NCI-H1436 (cell line): ENCODE measurements at regions not wholly inside any gene's neighbourhood (a gene's known extent, or its start where the extent isn't known, plus 50 kb on each side); places are given as distances from the start of the nearest gene placed in this dataset.
"Not testable (repeated sequence)": the region's sequence is repeated elsewhere in the genome, so short reads cannot be mapped to it uniquely, and the experiment has no call there.

ENCODE experiments used
- DNase-seq: peaks from one replicate; lab custom pipeline; 2025; lab: John Stamatoyannopoulos, UW

- no peak for DNase-seq
These were observed 351.5 kb upstream of the KLF4 start for GRCh38 chr9:107841076-107841475.

DNA sequence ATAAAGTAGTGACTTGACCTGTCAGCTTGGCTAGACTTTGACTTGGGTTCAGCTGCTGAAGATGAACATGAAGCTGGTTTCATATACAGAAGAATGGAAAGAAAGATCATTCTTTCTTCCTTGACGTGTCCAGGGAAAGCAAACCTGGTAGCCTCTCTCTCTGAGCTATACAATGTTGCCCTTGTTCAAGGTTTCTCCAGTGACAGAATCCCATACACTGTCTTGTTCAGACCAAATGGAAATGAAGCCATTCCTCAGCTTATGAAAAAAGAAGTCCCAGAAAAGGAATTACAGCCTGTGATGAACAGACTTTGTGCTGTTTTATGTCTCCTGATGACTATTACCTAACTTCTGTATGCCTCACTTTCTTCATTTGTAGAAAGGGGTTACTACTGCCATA is 349.8 kb upstream of the KLF4 start:
- DNase-seq, result no peak

GRCh38 chr9:107838766-107839165 is 349.2 kb upstream of the KLF4 start:
- DNase-seq, result no peak

DNA sequence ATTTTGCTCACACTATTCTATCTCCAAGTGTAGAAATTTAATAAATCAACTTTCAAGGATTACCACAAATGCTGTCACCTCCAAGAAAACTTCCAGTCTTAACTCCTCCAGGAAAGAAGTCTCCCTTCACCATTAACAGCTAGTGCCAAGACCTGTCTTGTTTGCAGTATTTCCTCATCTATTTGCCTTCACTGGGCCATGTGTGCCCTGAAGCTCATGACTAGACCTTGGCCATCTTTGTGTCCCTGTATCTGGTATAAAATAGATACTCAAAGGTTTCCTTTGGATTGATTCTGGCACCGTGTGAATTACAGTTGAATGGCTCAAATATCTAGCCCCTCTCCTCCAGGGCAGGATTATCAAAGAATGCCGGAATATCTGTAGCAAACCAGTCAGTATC is 346.7 kb upstream of the KLF4 start:
- no peak for DNase-seq

DNA sequence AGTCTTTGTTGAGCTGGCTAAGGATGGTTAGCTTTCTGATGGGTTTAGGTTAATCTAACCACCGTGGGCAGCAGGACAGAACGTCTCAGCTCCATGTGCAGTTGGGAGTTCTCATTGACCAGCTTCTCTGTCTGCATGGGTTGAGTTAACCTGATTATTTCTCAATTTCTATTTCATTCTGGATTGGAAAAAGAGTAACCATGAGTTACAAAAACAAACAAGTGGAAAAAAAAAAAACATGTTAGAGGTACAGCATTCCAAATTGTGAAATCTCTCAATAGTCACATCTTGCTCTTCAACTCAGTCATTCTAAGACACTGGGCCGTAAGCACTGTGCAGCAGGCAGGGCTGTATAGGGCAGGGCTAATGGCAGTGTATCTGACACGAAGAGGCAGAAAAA is 343.7 kb upstream of the KLF4 start:
- DNase-seq, result no peak

- no peak for DNase-seq
These were observed 343.3 kb upstream of the KLF4 start for GRCh38 chr9:107832871-107833270.

GRCh38 chr9:107830479-107830878 is 340.9 kb upstream of the KLF4 start:
- DNase-seq, result no peak

DNA sequence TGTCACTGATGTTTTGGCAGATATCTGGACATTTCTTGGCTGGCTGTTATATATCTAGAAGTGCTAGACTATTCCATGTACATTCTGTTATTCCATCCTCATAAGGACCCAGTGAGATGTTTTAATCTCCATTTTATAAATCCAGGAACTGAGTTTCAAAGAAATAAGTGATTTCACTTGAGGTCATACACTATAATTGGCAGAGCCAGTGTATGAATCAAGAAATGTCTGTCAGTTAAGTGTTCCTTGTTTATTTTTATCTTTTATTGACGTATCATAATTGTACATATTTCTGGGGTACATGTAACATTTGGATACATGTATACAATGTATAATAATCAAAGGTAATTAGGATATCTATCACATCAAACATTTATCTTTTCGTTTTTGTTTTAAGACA is 338.3 kb upstream of the KLF4 start:
- DNase-seq, result no peak

DNA sequence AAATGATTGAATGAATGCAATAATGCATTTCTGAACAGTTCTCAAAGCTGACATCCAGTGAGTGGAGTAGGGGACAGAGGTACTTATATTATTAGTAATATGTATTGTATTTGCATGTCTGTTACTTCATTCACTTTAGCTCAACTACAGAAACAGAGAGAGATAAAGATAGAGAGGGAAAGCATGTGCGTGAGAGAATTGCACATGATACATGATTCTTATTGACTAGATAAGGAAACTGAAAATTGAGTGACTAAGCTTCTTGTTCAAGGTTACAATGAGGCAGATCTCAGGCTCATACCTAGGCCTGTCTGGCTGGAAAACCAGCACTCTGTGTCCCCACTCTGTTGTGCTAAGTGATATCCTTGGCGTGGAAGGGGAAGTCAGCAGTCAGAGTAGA is 337.7 kb upstream of the KLF4 start:
- DNase-seq, result no peak

DNA sequence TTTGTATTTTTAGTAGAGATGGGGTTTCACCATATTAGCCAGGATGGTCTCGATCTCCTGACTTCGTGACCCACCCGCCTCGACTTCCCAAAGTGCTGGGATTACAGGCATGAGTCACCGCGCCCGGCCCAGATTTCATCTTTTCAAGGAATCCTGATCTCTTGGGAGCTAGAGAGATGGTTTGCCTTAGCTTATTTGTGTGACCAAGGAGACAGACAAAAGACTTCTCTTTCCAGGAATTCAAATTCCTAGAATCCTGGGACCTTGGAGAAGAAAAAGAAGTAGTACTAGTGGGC is 337.1 kb upstream of the KLF4 start:
- not testable (repeated sequence) for DNase-seq

- no peak for DNase-seq
These were observed 335.0 kb upstream of the KLF4 start for GRCh38 chr9:107824556-107824955.

DNA sequence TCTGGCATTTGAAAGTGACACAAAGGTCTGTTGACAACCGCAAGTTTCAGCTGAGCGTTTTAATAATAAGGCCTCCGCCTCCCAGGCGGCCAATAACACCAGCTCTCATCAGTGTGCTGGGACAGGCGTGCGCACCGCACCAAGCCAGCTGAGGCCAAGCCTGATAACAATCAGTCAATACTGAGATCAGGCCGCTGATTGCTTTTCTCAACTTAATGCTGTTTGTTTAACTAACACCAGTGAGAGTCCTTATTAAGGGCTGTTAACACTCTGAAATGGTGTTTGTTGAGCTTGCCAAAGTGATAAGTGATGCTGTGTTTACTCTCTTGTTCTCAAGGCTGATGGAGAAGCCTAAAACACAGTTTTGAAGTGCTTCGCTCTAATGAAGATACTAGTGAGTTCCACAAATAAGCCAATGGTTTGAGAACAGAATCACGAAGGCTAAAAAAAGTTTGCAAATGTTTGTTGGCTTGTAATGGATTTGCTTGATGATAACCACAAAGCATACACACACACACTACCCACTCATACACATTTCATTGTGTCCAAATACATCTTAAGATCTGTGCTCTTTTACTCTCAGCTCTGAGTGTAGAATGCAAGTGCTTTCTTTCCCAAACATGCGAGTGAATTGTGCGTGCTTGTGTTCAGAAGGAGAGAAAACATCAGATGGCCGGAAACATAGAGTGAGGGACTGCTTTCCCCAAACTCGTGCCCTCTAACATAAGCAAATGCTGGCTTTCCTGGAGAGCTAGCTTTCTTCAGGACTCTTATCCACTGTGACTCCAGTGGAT is 330.4 kb upstream of the KLF4 start:
- DNase-seq, result peak; percentile 85

GRCh38 chr9:107818503-107818829 is 328.9 kb upstream of the KLF4 start:
- DNase-seq, result not testable (repeated sequence)

DNA sequence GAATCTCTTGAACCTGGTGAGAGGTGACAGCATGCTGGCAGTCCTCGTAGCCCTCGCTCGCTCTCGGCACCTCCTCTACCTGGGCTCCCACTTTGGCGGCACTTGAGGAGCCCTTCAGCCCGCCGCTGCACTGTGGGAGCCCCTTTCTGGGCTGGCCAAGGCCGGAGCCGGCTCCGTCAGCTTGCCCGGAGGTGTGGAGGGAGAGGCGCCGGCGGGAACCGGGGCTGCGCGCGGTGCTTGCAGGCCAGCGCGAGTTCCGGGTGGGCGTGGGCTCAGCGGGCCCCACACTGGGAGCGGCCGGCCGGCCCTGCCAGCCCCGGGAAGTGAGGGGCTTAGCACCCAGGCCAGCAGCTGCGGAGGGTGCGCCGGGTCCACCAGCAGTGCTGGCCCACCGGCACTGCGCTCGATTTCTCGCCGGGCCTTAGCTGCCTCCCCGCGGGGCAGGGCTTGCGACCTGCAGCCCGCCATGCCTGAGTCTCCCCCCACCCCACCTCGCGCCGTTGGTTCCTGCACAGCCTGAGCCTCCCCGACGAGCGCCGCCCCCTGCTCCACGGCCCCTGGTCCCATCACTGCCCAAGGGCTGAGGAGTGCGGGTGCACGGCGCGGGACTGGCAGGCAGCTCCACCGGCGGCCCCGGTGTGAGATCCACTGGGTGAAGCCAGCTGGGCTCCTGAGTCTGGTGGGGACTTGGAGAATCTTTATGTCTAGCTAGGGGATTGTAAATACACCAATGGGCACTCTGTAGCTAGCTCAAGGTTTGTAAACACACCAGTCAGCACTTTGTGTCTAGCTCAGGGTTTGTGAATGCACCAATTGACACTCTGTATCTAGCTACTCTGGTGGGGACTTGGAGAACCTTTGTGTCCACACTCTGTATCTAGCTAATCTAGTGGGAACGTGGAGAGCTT is 328.3 kb upstream of the KLF4 start:
- not testable (repeated sequence) for DNase-seq

- DNase-seq, result no peak
These were observed 327.0 kb upstream of the KLF4 start for GRCh38 chr9:107816561-107817021.

DNA sequence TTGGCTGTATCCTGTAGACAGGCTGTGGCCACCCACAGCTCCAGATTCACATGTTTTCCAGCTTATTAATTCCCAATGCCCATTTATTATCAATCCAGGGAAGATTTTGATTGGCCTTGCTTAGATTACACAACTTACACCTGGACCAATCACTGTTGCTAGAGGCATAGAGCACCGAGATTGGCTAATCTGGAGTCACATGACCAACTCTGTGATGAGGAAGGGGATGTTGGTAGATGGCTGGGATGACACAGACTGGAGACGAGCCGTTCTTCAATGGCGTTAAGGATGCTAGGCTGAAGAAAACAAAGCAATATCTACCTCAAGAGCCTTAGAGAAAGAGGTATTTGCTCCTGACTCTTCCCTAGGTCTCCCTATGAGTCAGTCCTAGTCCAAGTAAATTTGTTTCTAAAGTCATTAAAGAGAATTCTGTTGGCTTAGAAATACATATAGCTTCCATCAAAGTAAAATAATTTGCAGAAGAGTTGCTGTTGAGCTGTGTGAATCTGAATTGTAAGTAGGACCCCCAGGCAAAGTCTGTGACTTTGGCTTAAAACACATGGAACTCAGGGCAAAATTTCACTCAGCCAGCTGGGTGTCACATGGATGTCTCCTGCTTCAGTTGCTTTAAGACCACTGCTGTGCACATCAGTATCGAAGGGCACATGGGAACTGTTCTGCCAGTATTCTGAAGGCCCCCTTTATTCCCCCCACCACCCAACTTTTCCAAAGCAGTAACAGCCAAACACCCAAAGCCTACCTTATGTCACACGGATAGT is 326.4 kb upstream of the KLF4 start:
- no peak for DNase-seq

DNA sequence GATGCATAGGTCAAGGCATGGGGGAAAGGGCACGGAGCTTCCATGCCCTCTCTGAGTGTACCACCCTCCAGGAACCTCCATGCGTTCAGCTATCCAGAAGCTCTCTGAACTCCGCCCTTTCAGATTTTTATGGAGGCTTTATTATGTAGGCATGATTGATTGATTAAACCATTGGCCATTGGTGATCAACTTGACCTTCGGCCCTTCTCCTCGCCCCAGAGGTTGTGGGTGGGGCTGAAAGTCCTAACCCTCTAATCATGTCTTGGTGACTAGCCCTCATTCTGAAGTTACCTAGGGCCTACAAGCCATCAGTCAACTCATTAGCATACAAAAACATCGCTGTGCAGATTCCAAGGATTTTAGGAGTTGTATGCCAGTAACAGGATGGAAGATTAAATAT is 323.7 kb upstream of the KLF4 start:
- no peak for DNase-seq

DNA sequence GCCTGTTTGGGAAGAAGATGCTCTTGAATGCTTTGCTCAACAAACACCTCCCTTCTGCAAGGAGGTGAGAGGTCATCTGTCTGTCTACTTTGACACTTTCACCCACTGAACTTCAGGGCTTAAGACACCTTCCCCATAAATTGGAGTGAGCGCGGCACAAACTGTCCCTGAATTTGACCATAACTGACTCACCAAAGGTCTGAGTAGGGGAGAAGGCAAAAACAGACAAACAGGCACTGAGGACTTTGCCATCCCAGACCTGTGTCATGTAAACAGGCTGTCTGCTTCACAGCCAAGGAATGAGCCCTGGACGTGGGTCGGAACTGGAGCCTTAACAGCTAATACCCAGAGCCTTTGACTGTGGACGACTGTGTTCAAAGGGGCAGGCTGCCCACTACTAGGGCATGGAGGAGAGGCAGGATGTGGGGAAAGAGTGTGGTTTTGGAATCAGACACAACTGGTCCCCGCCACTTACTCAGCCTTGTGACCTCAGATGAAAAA is 320.9 kb upstream of the KLF4 start:
- no peak for DNase-seq

DNA sequence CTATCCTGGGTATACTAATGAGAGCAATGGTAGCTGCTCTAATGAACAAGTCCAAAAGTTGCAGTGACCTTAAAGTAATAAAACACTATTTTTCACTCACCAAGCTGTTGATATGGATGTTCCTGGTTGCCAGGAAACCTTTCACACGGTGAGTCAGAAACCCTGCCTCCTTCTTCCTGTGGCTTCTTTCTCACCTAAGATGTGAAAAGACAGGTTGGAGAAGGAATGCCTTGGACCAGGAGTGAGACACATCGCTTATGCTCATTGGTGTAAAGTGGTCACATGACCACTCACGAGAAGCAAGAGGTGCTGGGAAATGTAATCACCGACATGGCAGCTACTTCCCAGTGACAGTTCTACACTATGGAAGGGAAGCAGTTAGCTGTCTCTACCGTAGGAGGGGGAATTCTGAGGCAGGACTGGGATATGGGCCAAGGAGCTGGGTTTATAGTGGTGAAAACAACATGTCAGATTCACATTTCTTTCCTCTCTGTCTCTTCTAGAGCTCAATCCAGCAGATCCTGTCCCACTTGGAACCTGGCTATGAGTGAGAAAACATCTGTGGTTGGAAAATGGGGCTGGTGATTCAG is 320.4 kb upstream of the KLF4 start:
- no peak for DNase-seq

DNA sequence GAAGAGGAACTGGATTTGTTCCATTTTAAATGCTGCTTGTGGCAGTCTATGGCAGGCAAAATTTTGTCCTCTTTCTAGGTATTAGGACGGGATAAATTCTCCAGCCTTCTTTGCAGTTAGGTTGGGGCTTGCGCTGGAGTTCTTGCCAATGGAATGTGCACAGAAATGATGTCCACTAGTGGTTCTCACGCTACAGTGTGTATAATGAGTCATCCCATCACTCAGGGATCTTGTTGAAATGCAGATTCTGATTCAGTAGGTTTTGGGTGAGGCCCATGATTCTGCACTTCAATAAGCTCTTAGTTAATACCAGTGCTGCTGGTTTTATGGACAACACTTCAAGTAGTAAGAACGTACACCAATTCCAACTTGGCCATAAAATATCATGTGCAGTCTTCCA is 317.6 kb upstream of the KLF4 start:
- DNase-seq, result no peak

- no peak for DNase-seq
These were observed 315.6 kb upstream of the KLF4 start for GRCh38 chr9:107805201-107805600.

DNA sequence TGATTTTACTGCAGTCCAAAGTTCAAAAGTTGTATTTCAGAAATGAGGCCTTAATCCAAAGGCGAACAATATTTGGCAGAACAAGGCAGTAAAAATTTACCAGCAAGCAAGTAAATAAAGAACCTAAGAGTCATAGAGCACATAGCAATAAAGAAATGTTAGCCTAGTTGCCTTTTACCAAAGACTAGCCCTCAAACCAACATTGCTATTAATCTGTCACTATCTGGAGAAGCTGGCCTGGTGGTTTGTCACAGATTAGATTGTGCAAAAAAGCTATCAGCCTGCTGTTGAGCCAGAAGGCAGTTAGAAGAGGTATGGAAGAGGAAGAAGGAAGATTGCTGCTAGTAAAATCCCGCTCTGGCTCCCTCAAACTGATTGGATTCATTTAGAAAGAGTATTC is 304.7 kb upstream of the KLF4 start:
- no peak for DNase-seq
